Endothelial cell (in vitro differentiated cells): ENCODE measurements at regions not wholly inside any gene's neighbourhood (a gene's known extent, or its start where the extent isn't known, plus 50 kb on each side); places are given as distances from the start of the nearest gene placed in this dataset.
"Not testable (repeated sequence)": the region's sequence is repeated elsewhere in the genome, so short reads cannot be mapped to it uniquely, and the experiment has no call there.

ENCODE experiments used
- DNase-seq: peaks from one replicate; pipeline ENCODE4 v3.0.0; 2021; ENCODE audit warnings: low spot score
- H3K27ac Mint-ChIP-seq: one replicate; pipeline ENCODE4 v1.8.0; 2021; ENCODE audit warnings: mixed read lengths, inconsistent platforms; ENCODE audit not compliant: unreplicated experiment
- H3K27me3 Mint-ChIP-seq: one replicate; pipeline ENCODE4 v1.8.0; 2021; ENCODE audit warnings: mild to moderate bottlenecking, moderate library complexity, mixed read lengths, inconsistent platforms; ENCODE audit not compliant: unreplicated experiment
- H3K36me3 Mint-ChIP-seq: one replicate; pipeline ENCODE4 v1.8.0; 2021; ENCODE audit warnings: mild to moderate bottlenecking, low read depth, mixed read lengths, inconsistent platforms; ENCODE audit not compliant: unreplicated experiment
- H3K4me1 Mint-ChIP-seq: one replicate; pipeline ENCODE4 v1.8.0; 2021; ENCODE audit warnings: mild to moderate bottlenecking, mixed read lengths, inconsistent platforms; ENCODE audit not compliant: unreplicated experiment
- H3K4me3 Mint-ChIP-seq: one replicate; pipeline ENCODE4 v1.8.0; 2021; ENCODE audit warnings: mild to moderate bottlenecking, mixed read lengths, inconsistent platforms; ENCODE audit not compliant: unreplicated experiment
- H3K9me3 Mint-ChIP-seq: one replicate; pipeline ENCODE4 v1.8.0; 2021; ENCODE audit warnings: mixed read lengths, inconsistent platforms; ENCODE audit not compliant: unreplicated experiment
- CTCF ChIP-seq: fragments of 200-600 bp; sonication (generic); IDR thresholded peaks from one replicate; pipeline ENCODE4 v1.5.0; 2021; ENCODE audit warnings: antibody characterized with exemption; ENCODE audit not compliant: unreplicated experiment

GRCh38 chr3:144809380-144809779 is 837.8 kb downstream of the DIPK2A start:
- H3K36me3 Mint-ChIP-seq = no peaks in the 10 kb centered on the region
- H3K4me3 Mint-ChIP-seq = no peak overlapping the region
- H3K27me3 Mint-ChIP-seq = peaks cover 2% of the 10 kb centered on the region
- no peak for TF ChIP-seq CTCF
- no peak for DNase-seq
- H3K9me3 Mint-ChIP-seq = no peaks in the 10 kb centered on the region
- no peak overlapping the region for H3K27ac Mint-ChIP-seq
- no peaks in the 10 kb centered on the region for H3K4me1 Mint-ChIP-seq

- no peak overlapping the region for H3K27ac Mint-ChIP-seq
- H3K9me3 Mint-ChIP-seq = no peaks in the 10 kb centered on the region
- peaks cover 2% of the 10 kb centered on the region for H3K27me3 Mint-ChIP-seq
- no peak overlapping the region for H3K4me3 Mint-ChIP-seq
- no peaks in the 10 kb centered on the region for H3K4me1 Mint-ChIP-seq
- no peak for DNase-seq
- H3K36me3 Mint-ChIP-seq = no peaks in the 10 kb centered on the region
- no peak for TF ChIP-seq CTCF
Observed at GRCh38 chr3:144810160-144810559, 838.5 kb downstream of the DIPK2A start.

GRCh38 chr3:144815655-144816054 is 844.0 kb downstream of the DIPK2A start:
- no peaks in the 10 kb centered on the region for H3K27me3 Mint-ChIP-seq
- H3K36me3 Mint-ChIP-seq = no peaks in the 10 kb centered on the region
- H3K4me1 Mint-ChIP-seq = no peaks in the 10 kb centered on the region
- H3K4me3 Mint-ChIP-seq = no peak overlapping the region
- no peak for TF ChIP-seq CTCF
- no peaks in the 10 kb centered on the region for H3K9me3 Mint-ChIP-seq
- H3K27ac Mint-ChIP-seq = no peak overlapping the region
- no peak for DNase-seq

- Mint-ChIP-seq H3K4me1 (no peaks in the 10 kb centered on the region), H3K27me3 (no peaks in the 10 kb centered on the region), H3K4me3 (no peak overlapping the region), H3K9me3 (no peaks in the 10 kb centered on the region), H3K27ac (no peak overlapping the region), H3K36me3 (no peaks in the 10 kb centered on the region)
- no peak for DNase-seq
- no peak for TF ChIP-seq CTCF
Observed at GRCh38 chr3:144816323-144816722, 844.7 kb downstream of the DIPK2A start.

- Mint-ChIP-seq H3K4me1 (no peaks in the 10 kb centered on the region), H3K4me3 (no peak overlapping the region), H3K27me3 (no peaks in the 10 kb centered on the region), H3K36me3 (no peaks in the 10 kb centered on the region), H3K27ac (no peak overlapping the region), H3K9me3 (no peaks in the 10 kb centered on the region)
- no peak for DNase-seq
- TF ChIP-seq CTCF = no peak
Observed at GRCh38 chr3:144818973-144819372, 847.4 kb downstream of the DIPK2A start.

GRCh38 chr3:144820232-144820631 is 848.6 kb downstream of the DIPK2A start:
- H3K27ac Mint-ChIP-seq, DNase-seq, H3K4me3 Mint-ChIP-seq, H3K4me1 Mint-ChIP-seq, H3K9me3 Mint-ChIP-seq, H3K36me3 Mint-ChIP-seq, H3K27me3 Mint-ChIP-seq: not testable (repeated sequence)
